ENCODE measurements at regions not wholly inside any gene's neighbourhood (a gene's known extent, or its start where the extent isn't known, plus 50 kb on each side); places are given as distances from the start of the nearest gene placed in this dataset.

GRCh38 chr18:46265196-46266156 lies 161.3 kb downstream of the HAUS1 start:
- peaks cover 58% of the 10 kb centered on the region for H3K4me1 ChIP-seq (ENCODE audit: insufficient read depth, low read length)
- H3K9me3 ChIP-seq (ENCODE audit: control insufficient read depth, insufficient read depth, low read length): no peaks in the 10 kb centered on the region
- H3K9ac ChIP-seq (ENCODE audit: low read depth, low read length): no peak overlapping the region
- H3K36me3 ChIP-seq (ENCODE audit: insufficient read depth, low read length): 0 out of 2 replicates have a peak, but pooled peaks cover 2% of the 10 kb centered on the region

- Histone ChIP-seq H3K36me3 (ENCODE audit: insufficient read depth, low read length) (0 out of 2 replicates have a peak, but pooled peaks cover 2% of the 10 kb centered on the region), H3K9ac (ENCODE audit: low read depth, low read length) (no peak overlapping the region), H3K9me3 (ENCODE audit: control insufficient read depth, insufficient read depth, low read length) (no peaks in the 10 kb centered on the region), H3K4me1 (ENCODE audit: insufficient read depth, low read length) (peaks cover 48% of the 10 kb centered on the region)
These were observed 162.3 kb downstream of the HAUS1 start for GRCh38 chr18:46266473-46266872.

GRCh38 chr18:46268671-46269070 lies 164.5 kb downstream of the HAUS1 start:
- H3K9ac ChIP-seq (ENCODE audit: low read depth, low read length): no peak overlapping the region
- no peaks in the 10 kb centered on the region for H3K9me3 ChIP-seq (ENCODE audit: control insufficient read depth, insufficient read depth, low read length)
- peaks cover 29% of the 10 kb centered on the region for H3K4me1 ChIP-seq (ENCODE audit: insufficient read depth, low read length)
- no peaks in the 10 kb centered on the region for H3K36me3 ChIP-seq (ENCODE audit: insufficient read depth, low read length)

DNA sequence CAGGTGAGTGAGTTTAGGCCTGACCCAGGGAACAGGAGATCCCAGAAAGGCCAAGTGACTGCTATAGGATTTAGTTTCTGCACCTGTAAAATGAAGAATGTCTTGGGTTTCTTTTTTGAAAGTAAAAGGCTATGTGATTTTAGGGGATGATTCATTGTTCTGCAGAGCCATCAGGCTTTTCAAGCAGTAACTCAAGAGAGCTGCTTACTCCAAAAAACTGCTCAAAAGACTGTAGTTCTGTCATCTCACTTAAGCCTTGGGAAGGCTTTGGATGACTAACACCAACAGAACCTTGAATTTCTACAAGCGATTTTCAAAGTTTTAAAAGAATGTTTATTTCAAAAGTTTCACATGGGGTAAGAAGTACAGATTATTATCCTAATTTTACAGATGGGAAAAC lies 165.1 kb downstream of the HAUS1 start:
- H3K9ac ChIP-seq (ENCODE audit: low read depth, low read length): no peak overlapping the region
- no peaks in the 10 kb centered on the region for H3K9me3 ChIP-seq (ENCODE audit: control insufficient read depth, insufficient read depth, low read length)
- peaks cover 28% of the 10 kb centered on the region; the same call in 1 of the 2 replicates for H3K4me1 ChIP-seq (ENCODE audit: insufficient read depth, low read length)
- H3K36me3 ChIP-seq (ENCODE audit: insufficient read depth, low read length): no peaks in the 10 kb centered on the region

GRCh38 chr18:46271488-46271887 lies 167.3 kb downstream of the HAUS1 start:
- H3K9me3 ChIP-seq (ENCODE audit: control insufficient read depth, insufficient read depth, low read length): no peaks in the 10 kb centered on the region
- no peaks in the 10 kb centered on the region for H3K36me3 ChIP-seq (ENCODE audit: insufficient read depth, low read length)
- H3K4me1 ChIP-seq (ENCODE audit: insufficient read depth, low read length): peaks cover 8% of the 10 kb centered on the region; the same call in 1 of the 2 replicates
- H3K9ac ChIP-seq (ENCODE audit: low read depth, low read length): no peak overlapping the region

- no peaks in the 10 kb centered on the region for H3K36me3 ChIP-seq (ENCODE audit: insufficient read depth, low read length)
- peaks cover 7% of the 10 kb centered on the region; the same call in 1 of the 2 replicates for H3K4me1 ChIP-seq (ENCODE audit: insufficient read depth, low read length)
- H3K9me3 ChIP-seq (ENCODE audit: control insufficient read depth, insufficient read depth, low read length): no peaks in the 10 kb centered on the region
- H3K9ac ChIP-seq (ENCODE audit: low read depth, low read length): no peak overlapping the region
These were observed 169.7 kb downstream of the HAUS1 start for GRCh38 chr18:46273861-46274260.

DNA sequence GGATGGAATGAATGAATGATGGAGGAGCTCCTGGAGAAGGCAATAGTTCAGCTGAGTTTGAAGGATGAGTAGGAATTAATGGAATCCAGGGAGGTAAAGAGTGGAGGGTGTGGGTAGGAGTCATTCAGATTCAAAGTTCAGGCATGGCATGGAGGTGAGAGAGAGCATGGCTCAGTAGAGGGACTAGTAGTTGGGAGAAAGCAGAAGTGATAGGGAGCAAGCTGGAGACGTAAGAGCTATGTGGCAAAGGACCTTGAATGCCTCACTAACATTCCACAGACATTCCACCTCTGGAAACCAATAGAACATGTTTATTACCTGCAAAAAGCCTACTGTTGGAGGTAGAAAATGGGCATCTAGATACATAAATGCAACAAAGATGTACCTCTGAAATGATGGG lies 170.1 kb downstream of the HAUS1 start:
- Histone ChIP-seq H3K4me1 (ENCODE audit: insufficient read depth, low read length) (peaks cover 7% of the 10 kb centered on the region; the same call in 1 of the 2 replicates), H3K9ac (ENCODE audit: low read depth, low read length) (no peak overlapping the region), H3K36me3 (ENCODE audit: insufficient read depth, low read length) (no peaks in the 10 kb centered on the region), H3K9me3 (ENCODE audit: control insufficient read depth, insufficient read depth, low read length) (no peaks in the 10 kb centered on the region)

- H3K4me1 ChIP-seq (ENCODE audit: insufficient read depth, low read length): peaks cover 7% of the 10 kb centered on the region; the same call in 1 of the 2 replicates
- H3K9ac ChIP-seq (ENCODE audit: low read depth, low read length): no peak overlapping the region
- H3K9me3 ChIP-seq (ENCODE audit: control insufficient read depth, insufficient read depth, low read length): no peaks in the 10 kb centered on the region
- H3K36me3 ChIP-seq (ENCODE audit: insufficient read depth, low read length): no peaks in the 10 kb centered on the region
These were observed 171.2 kb downstream of the HAUS1 start for GRCh38 chr18:46275370-46275769.

- no peak overlapping the region for H3K9ac ChIP-seq (ENCODE audit: low read depth, low read length)
- no peaks in the 10 kb centered on the region for H3K36me3 ChIP-seq (ENCODE audit: insufficient read depth, low read length)
- H3K4me1 ChIP-seq (ENCODE audit: insufficient read depth, low read length): peaks cover 7% of the 10 kb centered on the region; the same call in 1 of the 2 replicates
- no peaks in the 10 kb centered on the region for H3K9me3 ChIP-seq (ENCODE audit: control insufficient read depth, insufficient read depth, low read length)
These were observed 172.6 kb downstream of the HAUS1 start for GRCh38 chr18:46276748-46277147.

GRCh38 chr18:46278481-46279465 lies 174.6 kb downstream of the HAUS1 start:
- H3K9me3 ChIP-seq (ENCODE audit: control insufficient read depth, insufficient read depth, low read length): no peaks in the 10 kb centered on the region
- no peak overlapping the region for H3K9ac ChIP-seq (ENCODE audit: low read depth, low read length)
- no peaks in the 10 kb centered on the region for H3K36me3 ChIP-seq (ENCODE audit: insufficient read depth, low read length)

GRCh38 chr18:46279673-46280072 lies 175.5 kb downstream of the HAUS1 start:
- H3K9me3 ChIP-seq (ENCODE audit: control insufficient read depth, insufficient read depth, low read length): no peaks in the 10 kb centered on the region
- peaks cover 10% of the 10 kb centered on the region; the same call in 1 of the 2 replicates for H3K4me1 ChIP-seq (ENCODE audit: insufficient read depth, low read length)
- H3K36me3 ChIP-seq (ENCODE audit: insufficient read depth, low read length): no peaks in the 10 kb centered on the region

More at GRCh38 chr18:46278481-46279465, 174.6 kb downstream of the HAUS1 start:
- H3K4me1 ChIP-seq (ENCODE audit: insufficient read depth, low read length): peaks cover 13% of the 10 kb centered on the region

GRCh38 chr18:46281185-46282176 lies 177.3 kb downstream of the HAUS1 start:
- peaks cover 10% of the 10 kb centered on the region; the same call in 1 of the 2 replicates for H3K4me1 ChIP-seq (ENCODE audit: insufficient read depth, low read length)
- no peaks in the 10 kb centered on the region for H3K36me3 ChIP-seq (ENCODE audit: insufficient read depth, low read length)
- no peak overlapping the region for H3K9ac ChIP-seq (ENCODE audit: low read depth, low read length)
- no peaks in the 10 kb centered on the region for H3K9me3 ChIP-seq (ENCODE audit: control insufficient read depth, insufficient read depth, low read length)

More at GRCh38 chr18:46279673-46280072, 175.5 kb downstream of the HAUS1 start:
- no peak overlapping the region for H3K9ac ChIP-seq (ENCODE audit: low read depth, low read length)

GRCh38 chr18:46282177-46282570 lies 178.0 kb downstream of the HAUS1 start:
- Histone ChIP-seq H3K9me3 (ENCODE audit: control insufficient read depth, insufficient read depth, low read length) (no peaks in the 10 kb centered on the region), H3K9ac (ENCODE audit: low read depth, low read length) (no peak overlapping the region), H3K4me1 (ENCODE audit: insufficient read depth, low read length) (peaks cover 10% of the 10 kb centered on the region; the same call in 1 of the 2 replicates), H3K36me3 (ENCODE audit: insufficient read depth, low read length) (no peaks in the 10 kb centered on the region)

All from ES-I3 (cell line).